ENCODE measurements at regions not wholly inside any gene's neighbourhood (a gene's known extent, or its start where the extent isn't known, plus 50 kb on each side); places are given as distances from the start of the nearest gene placed in this dataset.
"Not testable (repeated sequence)": the region's sequence is repeated elsewhere in the genome, so short reads cannot be mapped to it uniquely, and the experiment has no call there.

DNA sequence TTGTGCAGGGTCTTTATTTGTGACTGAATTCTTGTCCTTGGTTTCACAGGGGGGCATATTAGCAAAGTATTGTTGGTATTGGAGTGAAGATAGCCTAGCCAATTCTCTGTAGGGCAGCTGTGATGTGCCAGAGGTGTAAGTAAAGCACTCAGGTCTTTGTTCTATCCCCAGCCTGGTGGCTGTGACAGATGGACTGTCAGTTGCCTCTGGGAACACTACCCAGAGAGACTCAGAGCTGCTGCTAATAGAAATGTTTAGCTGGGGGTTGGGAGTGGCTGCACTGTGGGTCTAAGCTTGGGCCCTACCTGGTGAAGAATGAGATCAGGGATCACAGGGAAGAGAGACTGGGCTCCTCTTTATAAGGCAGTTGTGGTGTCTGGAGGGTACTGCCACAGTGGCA lies 1006.5 kb upstream of the TYRP1 start:
- no peak overlapping the region for H3K4me3 ChIP-seq (ENCODE audit: insufficient read depth, low read length)
- no peak overlapping the region for H3K27ac ChIP-seq (ENCODE audit: low read depth, low read length)
- H3K9me3 ChIP-seq (ENCODE audit: low read depth, low read length) = no peaks in the 10 kb centered on the region
- H3K27me3 ChIP-seq (ENCODE audit: insufficient read depth, low read length) = no peaks in the 10 kb centered on the region
- H3K79me2 ChIP-seq (ENCODE audit: insufficient read depth, low read length) = no peaks in the 10 kb centered on the region
- H2AFZ ChIP-seq (ENCODE audit: low read length) = no peak overlapping the region
- DNase-seq (ENCODE audit: insufficient read length, low spot score, missing footprints) = no peak
- no peak overlapping the region for H3K4me2 ChIP-seq (ENCODE audit: insufficient read depth, low read length)
- H3K36me3 ChIP-seq (ENCODE audit: insufficient read depth, low read length) = no peaks in the 10 kb centered on the region
- no peaks in the 10 kb centered on the region for H4K20me1 ChIP-seq (ENCODE audit: insufficient read depth, low read length)
- TF ChIP-seq CTCF (IDR thresholded peaks at IDR 0.05; ENCODE audit: extremely low read depth, low read depth, low read length) = no peak
- no peaks in the 10 kb centered on the region for H3K4me1 ChIP-seq (ENCODE audit: insufficient read depth, low read length)

DNA sequence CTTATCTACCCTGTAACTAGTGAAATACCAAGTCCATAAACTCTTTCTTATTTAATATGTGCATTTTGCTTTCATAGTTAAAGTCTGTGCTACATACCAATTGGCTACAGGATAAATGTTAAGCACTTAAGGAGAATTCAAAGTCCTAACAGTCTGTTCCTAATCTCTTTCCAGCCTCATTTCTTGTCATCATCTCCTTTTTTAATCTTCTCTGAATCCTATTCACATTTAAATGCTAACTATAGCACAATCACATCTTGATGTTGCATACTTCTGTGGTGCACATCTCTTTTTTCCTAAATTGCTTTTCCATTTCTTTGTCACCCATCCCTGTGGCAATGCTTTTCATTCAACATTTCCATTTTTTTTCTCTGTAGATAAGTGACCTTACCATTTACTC lies 996.1 kb upstream of the TYRP1 start:
- Histone ChIP-seq H3K27me3 (ENCODE audit: insufficient read depth, low read length) (no peaks in the 10 kb centered on the region), H3K27ac (ENCODE audit: low read depth, low read length) (no peak overlapping the region), H3K4me1 (ENCODE audit: insufficient read depth, low read length) (no peaks in the 10 kb centered on the region), H3K4me3 (ENCODE audit: insufficient read depth, low read length) (no peak overlapping the region), H3K4me2 (ENCODE audit: insufficient read depth, low read length) (no peak overlapping the region), H3K9me3 (ENCODE audit: low read depth, low read length) (no peaks in the 10 kb centered on the region), H4K20me1 (ENCODE audit: insufficient read depth, low read length) (no peaks in the 10 kb centered on the region), H3K79me2 (ENCODE audit: insufficient read depth, low read length) (no peaks in the 10 kb centered on the region), H2AFZ (ENCODE audit: low read length) (no peak overlapping the region), H3K36me3 (ENCODE audit: insufficient read depth, low read length) (no peaks in the 10 kb centered on the region)
- no peak for DNase-seq (ENCODE audit: insufficient read length, low spot score, missing footprints)
- no peak for TF ChIP-seq CTCF (IDR thresholded peaks at IDR 0.05; ENCODE audit: extremely low read depth, low read depth, low read length)

DNA sequence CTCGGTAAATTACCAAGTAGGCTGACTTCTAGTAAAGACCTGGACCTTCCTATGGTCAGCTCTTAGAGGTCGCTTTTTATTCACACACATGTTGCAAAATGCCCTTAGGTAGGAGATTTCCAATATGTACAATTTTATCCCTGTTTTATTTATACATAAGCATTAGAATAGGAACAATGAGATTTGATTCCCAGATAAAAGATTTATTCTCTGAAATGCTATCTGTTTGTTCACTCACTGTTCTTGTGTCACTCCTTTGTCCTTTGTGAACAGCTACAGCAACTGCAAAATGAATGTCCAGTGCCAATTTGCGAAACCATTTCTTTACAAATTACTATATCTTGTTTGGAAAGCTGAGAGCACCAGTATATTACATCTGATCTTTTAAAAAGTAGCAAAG lies 991.5 kb upstream of the TYRP1 start:
- Histone ChIP-seq H3K9me3 (ENCODE audit: low read depth, low read length) (no peaks in the 10 kb centered on the region), H3K4me1 (ENCODE audit: insufficient read depth, low read length) (no peaks in the 10 kb centered on the region), H3K4me3 (ENCODE audit: insufficient read depth, low read length) (no peak overlapping the region), H3K4me2 (ENCODE audit: insufficient read depth, low read length) (no peak overlapping the region), H3K27ac (ENCODE audit: low read depth, low read length) (no peak overlapping the region), H2AFZ (ENCODE audit: low read length) (no peak overlapping the region), H3K27me3 (ENCODE audit: insufficient read depth, low read length) (no peaks in the 10 kb centered on the region), H4K20me1 (ENCODE audit: insufficient read depth, low read length) (no peaks in the 10 kb centered on the region), H3K36me3 (ENCODE audit: insufficient read depth, low read length) (no peaks in the 10 kb centered on the region), H3K79me2 (ENCODE audit: insufficient read depth, low read length) (no peaks in the 10 kb centered on the region)
- no peak for TF ChIP-seq CTCF (IDR thresholded peaks at IDR 0.05; ENCODE audit: extremely low read depth, low read depth, low read length)
- no peak for DNase-seq (ENCODE audit: insufficient read length, low spot score, missing footprints)

GRCh38 chr9:11702548-11702947 lies 990.6 kb upstream of the TYRP1 start:
- no peak overlapping the region for H3K4me2 ChIP-seq (ENCODE audit: insufficient read depth, low read length)
- no peak overlapping the region for H2AFZ ChIP-seq (ENCODE audit: low read length)
- TF ChIP-seq CTCF (IDR thresholded peaks at IDR 0.05; ENCODE audit: extremely low read depth, low read depth, low read length) = no peak
- H3K4me3 ChIP-seq (ENCODE audit: insufficient read depth, low read length) = no peak overlapping the region
- no peaks in the 10 kb centered on the region for H3K79me2 ChIP-seq (ENCODE audit: insufficient read depth, low read length)
- H3K9me3 ChIP-seq (ENCODE audit: low read depth, low read length) = no peaks in the 10 kb centered on the region
- no peaks in the 10 kb centered on the region for H3K27me3 ChIP-seq (ENCODE audit: insufficient read depth, low read length)
- no peaks in the 10 kb centered on the region for H3K36me3 ChIP-seq (ENCODE audit: insufficient read depth, low read length)
- no peak overlapping the region for H3K27ac ChIP-seq (ENCODE audit: low read depth, low read length)
- H4K20me1 ChIP-seq (ENCODE audit: insufficient read depth, low read length) = no peaks in the 10 kb centered on the region
- no peak for DNase-seq (ENCODE audit: insufficient read length, low spot score, missing footprints)
- H3K4me1 ChIP-seq (ENCODE audit: insufficient read depth, low read length) = no peaks in the 10 kb centered on the region

DNA sequence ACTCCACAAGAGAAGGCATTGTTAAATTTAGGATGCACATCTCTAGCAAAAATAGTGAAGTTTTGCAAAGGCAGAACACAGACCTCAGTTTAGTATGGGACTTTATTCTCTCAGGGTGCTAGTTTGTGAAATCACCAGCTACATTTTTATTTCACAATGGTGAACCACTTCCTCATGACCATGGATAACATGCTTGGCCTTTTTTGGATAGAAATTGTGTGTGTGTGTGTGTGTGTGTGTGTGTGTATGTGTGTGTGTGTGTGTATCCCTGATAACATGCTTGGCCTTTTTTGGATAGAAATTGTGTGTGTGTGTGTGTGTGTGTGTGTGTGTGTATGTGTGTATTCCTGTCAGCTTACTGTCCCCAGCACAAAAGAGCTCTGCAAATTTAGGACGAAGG lies 989.0 kb upstream of the TYRP1 start:
- not testable (repeated sequence) for H2AFZ ChIP-seq (ENCODE audit: low read length)

More for the DNA sequence above, 989.0 kb upstream of the TYRP1 start:
- DNase-seq (ENCODE audit: insufficient read length, low spot score, missing footprints); H3K36me3 ChIP-seq (ENCODE audit: insufficient read depth, low read length); H3K27ac ChIP-seq (ENCODE audit: low read depth, low read length); H3K27me3 ChIP-seq (ENCODE audit: insufficient read depth, low read length); H3K9me3 ChIP-seq (ENCODE audit: low read depth, low read length); H3K4me1 ChIP-seq (ENCODE audit: insufficient read depth, low read length); H3K79me2 ChIP-seq (ENCODE audit: insufficient read depth, low read length); H3K4me3 ChIP-seq (ENCODE audit: insufficient read depth, low read length); H4K20me1 ChIP-seq (ENCODE audit: insufficient read depth, low read length); H3K4me2 ChIP-seq (ENCODE audit: insufficient read depth, low read length): not testable (repeated sequence)

Data from osteoblast (primary cell).